HEK293 (cell line): ENCODE measurements at regions not wholly inside any gene's neighbourhood (a gene's known extent, or its start where the extent isn't known, plus 50 kb on each side); places are given as distances from the start of the nearest gene placed in this dataset.

Source experiments
- CTCF ChIP-seq: fragments of 450-650 bp; formaldehyde crosslinking; IDR thresholded peaks from 2 replicates; pipeline ENCODE4 v1.5.1; 2016; ENCODE audit warnings: missing biosample characterization, missing genetic modification characterization
- HIC1 ChIP-seq: fragments of 450-650 bp; formaldehyde crosslinking; IDR thresholded peaks from 2 replicates; pipeline ENCODE4 v1.5.1; 2016; ENCODE audit warnings: missing biosample characterization, missing genetic modification characterization
- ZFP37 ChIP-seq: fragments of 450-650 bp; formaldehyde crosslinking; IDR thresholded peaks from 2 replicates; pipeline ENCODE4 v1.5.1; 2016; ENCODE audit warnings: missing biosample characterization, missing genetic modification characterization
- ZNF133 ChIP-seq: fragments of 450-650 bp; formaldehyde crosslinking; IDR thresholded peaks from 2 replicates; pipeline ENCODE4 v1.5.1; 2016; ENCODE audit warnings: missing biosample characterization, missing genetic modification characterization
- ZNF280D ChIP-seq: fragments of 450-650 bp; formaldehyde crosslinking; IDR thresholded peaks from 2 replicates; pipeline ENCODE4 v1.5.1; 2016; ENCODE audit warnings: missing biosample characterization, missing genetic modification characterization
- ZNF558 ChIP-seq: fragments of 450-650 bp; formaldehyde crosslinking; IDR thresholded peaks from 2 replicates; pipeline ENCODE4 v1.5.1; 2016; ENCODE audit warnings: missing biosample characterization, missing genetic modification characterization
- ZNF629 ChIP-seq: fragments of 450-650 bp; formaldehyde crosslinking; IDR thresholded peaks from 2 replicates; pipeline ENCODE4 v1.5.1; 2017; ENCODE audit warnings: missing biosample characterization, missing genetic modification characterization

- TF ChIP-seq ZNF558 (tag by site-specific recombination) = no peak
- TF ChIP-seq CTCF (tag by site-specific recombination) = no peak
- no peak for TF ChIP-seq ZNF629 (tag by site-specific recombination)
- TF ChIP-seq ZNF133 (tag by site-specific recombination) = no peak
- no peak for TF ChIP-seq ZFP37 (tag by site-specific recombination)
- no peak for TF ChIP-seq ZNF280D (tag by site-specific recombination)
- TF ChIP-seq HIC1 (tag by site-specific recombination) = no peak
Measured at GRCh38 chr5:155416765-155417164, 403.2 kb downstream of the KIF4B start.
